Osteoblast (primary cell): ENCODE measurements at regions not wholly inside any gene's neighbourhood (a gene's known extent, or its start where the extent isn't known, plus 50 kb on each side); places are given as distances from the start of the nearest gene placed in this dataset.
"Not testable (repeated sequence)": the region's sequence is repeated elsewhere in the genome, so short reads cannot be mapped to it uniquely, and the experiment has no call there.

ENCODE experiments used
- DNase-seq: peaks from one replicate; pipeline ENCODE4 v3.0.0; 2011; ENCODE audit warnings: low spot score, mixed read lengths; ENCODE audit not compliant: insufficient read length; ENCODE audit errors: missing footprints
- H2AFZ ChIP-seq: 2 replicates; pipeline ENCODE4 v1.6.0; 2011; ENCODE audit warnings: mild to moderate bottlenecking, low read length
- H3K27ac ChIP-seq: 2 replicates; pipeline ENCODE4 v1.5.1; 2011; ENCODE audit warnings: mild to moderate bottlenecking, low read depth, low read length, moderate library complexity
- H3K27me3 ChIP-seq: 2 replicates; pipeline ENCODE4 v1.6.0; 2012; ENCODE audit warnings: mild to moderate bottlenecking, control low read depth, inconsistent platforms, low read length, moderate library complexity; ENCODE audit not compliant: insufficient read depth
- H3K36me3 ChIP-seq: 2 replicates; pipeline ENCODE4 v1.5.1; 2011; ENCODE audit warnings: mild to moderate bottlenecking, low read length, control low read depth, moderate library complexity; ENCODE audit not compliant: insufficient read depth
- H3K4me1 ChIP-seq: 2 replicates; pipeline ENCODE4 v1.5.1; 2011; ENCODE audit warnings: mild to moderate bottlenecking, low read length, control low read depth, moderate library complexity; ENCODE audit not compliant: insufficient read depth
- H3K4me2 ChIP-seq: 2 replicates; pipeline ENCODE4 v1.6.0; 2011; ENCODE audit warnings: mild to moderate bottlenecking, low read length; ENCODE audit not compliant: insufficient read depth
- H3K4me3 ChIP-seq: fragments of 200-600 bp; sonication (generic); 3 replicates; pipeline ENCODE4 v1.5.1; 2012; ENCODE audit warnings: mild to moderate bottlenecking, low read length, inconsistent platforms; ENCODE audit not compliant: insufficient read depth
- H3K79me2 ChIP-seq: 2 replicates; pipeline ENCODE4 v1.6.0; 2012; ENCODE audit warnings: mild to moderate bottlenecking, low read length, control low read depth, inconsistent platforms; ENCODE audit not compliant: insufficient read depth
- H3K9me3 ChIP-seq: 2 replicates; pipeline ENCODE4 v1.5.1; 2011; ENCODE audit warnings: low read depth, low read length, control low read depth
- H4K20me1 ChIP-seq: 2 replicates; pipeline ENCODE4 v1.6.0; 2012; ENCODE audit warnings: mild to moderate bottlenecking, low read length, control low read depth; ENCODE audit not compliant: insufficient read depth
- CTCF ChIP-seq: IDR thresholded peaks from 2 replicates; pipeline ENCODE4 v1.5.1; 2011; ENCODE audit warnings: mild to moderate bottlenecking, low read depth, low read length, moderate library complexity; ENCODE audit errors: extremely low read depth

- H3K79me2 ChIP-seq: no peaks in the 10 kb centered on the region
- H3K4me1 ChIP-seq: peaks cover 15% of the 10 kb centered on the region
- TF ChIP-seq CTCF: no peak
- H3K27ac ChIP-seq: peak overlapping the region; percentile 32
- no peaks in the 10 kb centered on the region for H3K36me3 ChIP-seq
- H4K20me1 ChIP-seq: no peaks in the 10 kb centered on the region
- H3K4me3 ChIP-seq: no peak overlapping the region
- no peaks in the 10 kb centered on the region for H3K27me3 ChIP-seq
- no peak overlapping the region for H2AFZ ChIP-seq
- DNase-seq: no peak
- peak overlapping the region; percentile 6 for H3K4me2 ChIP-seq
- no peaks in the 10 kb centered on the region for H3K9me3 ChIP-seq
Observed at GRCh38 chr13:76286178-76286577, 600.0 kb downstream of the KCTD12 start.

GRCh38 chr13:76285463-76285862 lies 600.7 kb downstream of the KCTD12 start:
- Histone ChIP-seq H2AFZ (no peak overlapping the region), H4K20me1 (no peaks in the 10 kb centered on the region), H3K4me2 (peak overlapping the region; percentile 6), H3K79me2 (no peaks in the 10 kb centered on the region), H3K27ac (peak overlapping the region; percentile 32), H3K4me1 (peaks cover 15% of the 10 kb centered on the region), H3K4me3 (no peak overlapping the region), H3K9me3 (no peaks in the 10 kb centered on the region), H3K36me3 (no peaks in the 10 kb centered on the region), H3K27me3 (no peaks in the 10 kb centered on the region)
- no peak for DNase-seq
- no peak for TF ChIP-seq CTCF

GRCh38 chr13:76279766-76280165 lies 606.4 kb downstream of the KCTD12 start:
- not testable (repeated sequence) for H3K4me2 ChIP-seq, H4K20me1 ChIP-seq, H3K27ac ChIP-seq, H3K9me3 ChIP-seq, H3K79me2 ChIP-seq, H3K27me3 ChIP-seq, H3K4me3 ChIP-seq, H3K4me1 ChIP-seq, DNase-seq, H2AFZ ChIP-seq, H3K36me3 ChIP-seq

- Histone ChIP-seq H3K4me1 (no peaks in the 10 kb centered on the region), H3K4me3 (no peak overlapping the region), H3K27me3 (no peaks in the 10 kb centered on the region), H4K20me1 (no peaks in the 10 kb centered on the region), H2AFZ (no peak overlapping the region), H3K9me3 (no peaks in the 10 kb centered on the region), H3K27ac (no peak overlapping the region), H3K36me3 (no peaks in the 10 kb centered on the region), H3K79me2 (no peaks in the 10 kb centered on the region), H3K4me2 (no peak overlapping the region)
- no peak for TF ChIP-seq CTCF
- no peak for DNase-seq
Observed at GRCh38 chr13:76271728-76272232, 614.4 kb downstream of the KCTD12 start.

- not testable (repeated sequence) for DNase-seq, H3K36me3 ChIP-seq, H3K4me2 ChIP-seq, H2AFZ ChIP-seq, H3K27me3 ChIP-seq, H3K79me2 ChIP-seq, H3K4me1 ChIP-seq, H4K20me1 ChIP-seq, H3K27ac ChIP-seq, H3K4me3 ChIP-seq, H3K9me3 ChIP-seq
Observed at GRCh38 chr13:76268307-76268706, 617.9 kb downstream of the KCTD12 start.
